ENCODE measurements at regions not wholly inside any gene's neighbourhood (a gene's known extent, or its start where the extent isn't known, plus 50 kb on each side); places are given as distances from the start of the nearest gene placed in this dataset.

- TF ChIP-seq CTCF (IDR thresholded peaks at IDR 0.05) (no peak), POLR2A (IDR thresholded peaks at IDR 0.05) (no peak)
Measured at GRCh38 chr13:62173958-62174357, 758.3 kb upstream of the PCDH20 start.
